ENCODE measurements at regions not wholly inside any gene's neighbourhood (a gene's known extent, or its start where the extent isn't known, plus 50 kb on each side); places are given as distances from the start of the nearest gene placed in this dataset.

DNA sequence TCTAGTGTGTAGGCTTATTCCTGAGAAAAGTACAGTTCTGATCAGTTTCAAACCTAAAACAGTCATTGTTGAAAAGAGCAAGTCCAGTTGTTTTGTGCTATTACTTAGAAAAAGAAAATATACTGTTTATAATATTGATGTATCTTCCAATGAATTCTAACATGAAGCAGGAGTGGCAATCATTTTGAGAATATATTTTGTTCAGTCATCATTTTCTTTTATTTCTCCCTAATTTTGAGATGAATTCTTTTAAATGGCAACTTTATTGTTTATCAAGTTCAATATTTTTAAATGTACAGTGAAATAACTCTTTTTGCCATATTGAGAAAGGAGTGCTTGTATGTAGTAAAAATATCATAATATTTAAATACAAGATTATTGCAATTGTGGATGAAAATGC lies 862.2 kb upstream of the MDGA2 start:
- POLR2A ChIA-PET: no interaction called here
- CTCF ChIA-PET: no interaction called here

- ChIA-PET CTCF (no interaction called here), POLR2A (no interaction called here)
Observed at GRCh38 chr14:48536318-48536717, 860.9 kb upstream of the MDGA2 start.

- POLR2A ChIA-PET: no interaction called here
- CTCF ChIA-PET: no interaction called here
Observed at GRCh38 chr14:48527832-48528231, 852.4 kb upstream of the MDGA2 start.

DNA sequence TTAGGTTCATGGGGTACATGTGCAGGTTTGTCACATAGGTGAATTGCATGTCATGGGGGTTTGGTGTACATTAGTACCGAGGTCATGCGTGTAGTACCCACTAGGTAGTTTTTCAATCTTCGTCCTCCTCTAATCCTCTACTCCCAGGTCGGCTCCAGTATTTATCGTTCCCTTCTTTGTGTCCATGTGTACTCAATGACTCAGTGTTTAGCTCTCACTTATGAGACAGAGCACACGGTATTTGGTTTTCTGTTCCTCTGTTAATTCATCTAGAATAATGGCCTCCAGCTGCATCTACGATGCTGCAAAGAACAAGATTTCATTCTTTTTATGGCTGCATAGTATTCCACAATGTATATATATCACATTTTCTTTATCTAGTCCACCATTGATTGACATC lies 850.9 kb upstream of the MDGA2 start:
- ChIA-PET POLR2A (no interaction called here), CTCF (no interaction called here)

- ChIA-PET CTCF (no interaction called here), POLR2A (no interaction called here)
Observed at GRCh38 chr14:48504921-48505320, 829.5 kb upstream of the MDGA2 start.

DNA sequence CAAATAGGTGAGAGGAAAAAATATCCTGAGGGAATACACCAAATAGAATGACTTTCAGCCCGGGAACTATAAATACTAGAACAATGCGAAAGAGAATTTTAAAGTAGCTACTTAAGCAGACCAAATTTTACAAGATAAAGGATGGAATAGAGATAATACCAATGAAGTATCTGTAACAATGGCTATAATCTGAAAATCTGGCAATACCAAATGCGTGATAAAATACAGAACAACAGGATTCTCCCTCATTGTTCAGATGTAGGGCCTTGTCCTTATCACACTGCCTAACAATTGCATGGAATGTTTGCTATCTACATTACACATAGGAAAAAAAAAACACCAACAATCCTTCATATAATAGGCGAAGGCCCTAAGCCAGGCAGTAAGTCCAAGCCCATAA lies 815.4 kb upstream of the MDGA2 start:
- POLR2A ChIA-PET: no interaction called here
- CTCF ChIA-PET: no interaction called here

GRCh38 chr14:48473944-48474343 lies 798.5 kb upstream of the MDGA2 start:
- CTCF ChIA-PET: no interaction called here

DNA sequence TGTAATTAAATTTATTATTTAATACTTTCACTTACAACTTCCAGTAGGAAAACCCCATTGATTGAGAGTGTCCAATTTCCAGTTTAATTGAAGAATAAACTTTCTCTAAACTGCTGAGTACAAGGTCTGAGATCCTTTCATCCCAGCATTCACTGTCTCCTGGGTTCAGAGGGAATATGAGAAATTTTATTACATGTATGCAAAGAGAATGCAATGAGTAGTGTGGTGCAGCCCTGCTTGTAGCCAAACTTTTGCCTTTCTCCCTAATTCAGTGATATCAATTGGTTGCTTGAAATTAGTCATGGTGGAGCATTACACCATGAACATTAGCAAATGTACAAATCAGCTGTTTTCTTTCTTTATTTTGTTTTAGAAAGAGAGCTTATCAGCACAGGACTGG lies 780.6 kb upstream of the MDGA2 start:
- CTCF ChIA-PET: no interaction called here

More at GRCh38 chr14:48473944-48474343, 798.5 kb upstream of the MDGA2 start:
- POLR2A ChIA-PET: no interaction called here

GRCh38 chr14:48454887-48455286 lies 779.5 kb upstream of the MDGA2 start:
- ChIA-PET POLR2A (no interaction called here), CTCF (no interaction called here)

More for the DNA sequence above, 780.6 kb upstream of the MDGA2 start:
- POLR2A ChIA-PET: no interaction called here

GRCh38 chr14:48452437-48452995 lies 777.1 kb upstream of the MDGA2 start:
- CTCF ChIA-PET: no interaction called here
- POLR2A ChIA-PET: no interaction called here

DNA sequence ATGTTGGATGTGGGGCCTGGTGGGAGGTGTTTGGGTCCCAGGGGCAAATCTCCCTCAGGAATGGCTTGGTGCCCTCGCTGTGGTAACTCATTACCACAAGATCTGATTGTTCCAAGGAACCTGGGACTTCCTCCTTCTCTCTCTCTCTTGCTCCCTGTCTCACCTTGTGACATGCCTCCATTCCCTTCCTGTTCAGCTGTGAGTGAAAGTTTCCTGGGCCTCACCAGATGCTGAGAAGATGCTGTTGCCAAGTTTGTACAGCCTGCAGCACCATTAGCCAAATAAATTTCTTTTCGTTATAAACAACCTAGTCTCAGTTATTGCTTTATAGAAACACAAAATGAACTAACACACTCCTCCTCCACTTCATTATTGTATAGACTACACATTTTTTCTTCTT lies 759.8 kb upstream of the MDGA2 start:
- ChIA-PET CTCF (no interaction called here), POLR2A (no interaction called here)

GRCh38 chr14:48430805-48431204 lies 755.4 kb upstream of the MDGA2 start:
- ChIA-PET POLR2A (no interaction called here), CTCF (no interaction called here)

- CTCF ChIA-PET: no interaction called here
- POLR2A ChIA-PET: interaction anchor here (0.5 kb wide), 1 partner anchor 573 kb away, joined by 4 read pairs; no protein-coding TSS in a partner anchor
Observed at GRCh38 chr14:48429512-48429911, 754.1 kb upstream of the MDGA2 start.

DNA sequence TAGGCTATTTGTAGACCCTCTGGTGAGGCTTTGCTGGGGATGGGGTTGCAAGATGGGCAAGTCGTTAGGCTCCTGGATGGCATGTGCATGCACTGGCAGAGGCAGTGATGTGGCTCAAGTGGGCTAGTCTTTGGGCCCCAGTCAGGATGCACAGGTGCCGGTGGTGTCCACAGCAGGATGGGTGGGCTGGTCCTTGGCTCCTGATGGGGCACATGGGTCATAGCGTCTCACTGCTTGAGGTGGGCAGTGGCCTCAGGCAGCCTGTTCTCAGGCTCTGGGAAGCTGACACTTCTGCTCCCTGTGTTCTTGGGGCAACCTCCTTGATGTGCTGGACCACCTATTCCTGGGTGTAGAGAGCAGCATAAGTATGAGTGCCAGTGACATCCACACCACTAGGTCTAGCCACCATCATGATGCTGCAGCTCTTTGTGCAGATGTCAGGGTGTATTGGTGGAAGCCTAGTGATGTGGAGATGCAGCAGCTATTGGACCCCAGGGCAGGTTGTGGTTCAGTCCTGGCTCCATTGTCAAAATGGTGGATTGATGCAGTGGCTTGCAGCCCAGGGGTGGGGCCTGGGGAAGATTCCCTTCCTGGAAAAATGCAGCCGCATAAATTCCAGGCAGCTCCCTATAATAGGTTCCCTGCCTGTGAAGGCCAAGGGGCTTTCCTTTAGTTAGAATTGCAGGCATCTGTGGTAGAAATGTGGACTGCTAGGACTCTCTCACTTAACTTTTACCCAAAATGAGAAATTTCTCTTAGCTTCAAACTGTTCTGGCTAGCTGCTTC lies 742.5 kb upstream of the MDGA2 start:
- POLR2A ChIA-PET: no interaction called here
- CTCF ChIA-PET: no interaction called here

- ChIA-PET CTCF (no interaction called here), POLR2A (no interaction called here)
Observed at GRCh38 chr14:48401321-48401720, 725.9 kb upstream of the MDGA2 start.

DNA sequence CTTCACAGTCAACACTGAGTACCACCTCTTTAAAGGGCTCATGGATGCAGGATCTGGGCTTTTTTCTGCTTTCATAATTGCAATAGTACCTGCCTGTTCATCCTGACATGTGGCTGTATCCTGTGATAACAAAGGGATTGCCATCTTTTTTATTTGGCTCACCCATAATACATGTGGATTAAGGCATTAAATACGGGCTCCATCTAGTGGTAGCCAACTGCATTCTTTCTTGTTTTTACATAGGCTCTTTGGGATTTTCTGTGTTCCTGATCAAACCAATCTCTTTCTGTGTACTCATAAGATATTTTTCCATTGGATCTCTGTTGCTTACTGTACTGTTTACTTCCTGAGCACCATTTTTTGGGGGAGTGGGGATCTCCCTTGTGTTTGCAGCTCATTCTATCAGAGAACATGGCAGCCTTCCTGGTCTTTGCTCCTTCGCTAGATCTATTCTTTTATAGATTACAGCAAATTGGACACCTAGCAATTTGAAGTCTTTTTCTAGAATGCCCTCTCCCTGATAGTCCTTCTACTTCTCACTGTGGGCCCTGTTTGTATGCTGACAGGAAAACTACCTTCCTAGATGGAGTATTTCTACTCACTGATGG lies 723.4 kb upstream of the MDGA2 start:
- ChIA-PET POLR2A (no interaction called here), CTCF (no interaction called here)

GRCh38 chr14:48391661-48392060 lies 716.3 kb upstream of the MDGA2 start:
- CTCF ChIA-PET: no interaction called here
- POLR2A ChIA-PET: no interaction called here

DNA sequence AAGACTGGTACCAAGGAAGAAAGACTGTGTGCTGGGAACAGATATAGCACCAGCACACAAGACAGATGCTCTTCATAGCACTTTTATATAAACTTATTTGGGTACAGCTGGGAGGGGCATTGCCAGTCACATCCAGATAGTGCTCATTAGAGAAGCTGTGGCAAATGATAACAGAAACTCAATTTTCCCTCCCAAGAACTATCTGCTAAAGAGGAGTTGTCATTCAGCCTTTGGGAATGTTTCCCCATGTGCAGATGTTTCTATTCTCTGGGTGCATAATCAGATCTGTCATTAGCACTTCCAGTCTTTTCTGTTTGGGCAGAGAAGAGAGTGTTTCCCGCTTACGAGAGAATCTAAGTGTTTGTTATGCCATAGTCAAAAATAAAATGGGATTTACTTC lies 714.9 kb upstream of the MDGA2 start:
- POLR2A ChIA-PET: no interaction called here
- CTCF ChIA-PET: no interaction called here

DNA sequence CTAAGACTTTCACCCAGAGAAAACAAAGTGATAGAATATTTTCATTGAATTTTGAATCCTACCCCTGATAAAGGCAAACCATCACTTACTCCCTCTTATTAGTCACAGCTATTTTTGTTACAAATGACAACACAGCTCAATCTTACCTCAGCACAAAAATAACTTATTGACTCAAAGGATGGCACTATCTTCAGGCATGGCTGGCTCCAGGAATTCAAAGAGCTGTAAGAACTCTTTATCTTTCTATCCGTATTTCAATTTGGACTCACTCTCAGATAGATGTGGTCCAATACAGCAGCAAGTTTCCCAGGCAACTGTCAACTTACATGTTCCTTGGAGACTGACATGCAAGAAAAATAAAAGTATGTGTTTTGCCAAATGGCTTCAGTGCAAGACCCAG lies 709.4 kb upstream of the MDGA2 start:
- POLR2A ChIA-PET: no interaction called here

DNA sequence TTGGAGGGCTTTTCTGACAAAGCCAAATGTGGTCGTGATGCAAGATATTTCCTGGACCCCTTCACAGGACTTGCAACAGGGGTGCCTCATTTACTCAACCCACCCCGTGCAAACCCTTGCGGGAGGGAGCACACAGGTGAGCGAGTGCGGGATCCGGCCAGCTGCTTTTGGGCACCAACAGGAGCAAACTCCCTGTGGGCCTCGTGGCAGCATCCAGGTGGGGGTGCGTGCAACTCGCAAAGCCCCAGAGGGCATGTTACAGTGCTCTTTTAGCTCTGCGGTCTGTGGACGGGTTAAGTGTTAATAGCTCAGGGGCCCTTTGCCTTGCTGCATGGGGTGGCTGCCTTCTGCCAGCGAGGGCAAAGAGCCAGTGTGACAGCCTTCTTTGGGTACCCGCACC lies 707.6 kb upstream of the MDGA2 start:
- POLR2A ChIA-PET: no interaction called here

More for the DNA sequence above, 709.4 kb upstream of the MDGA2 start:
- CTCF ChIA-PET: interaction anchor here (0.7 kb wide), 1 partner anchor 1169 kb away, joined by 3 read pairs; no protein-coding TSS in a partner anchor

GRCh38 chr14:48378541-48378940 lies 703.1 kb upstream of the MDGA2 start:
- POLR2A ChIA-PET: no interaction called here
- CTCF ChIA-PET: no interaction called here

More for the DNA sequence above, 707.6 kb upstream of the MDGA2 start:
- CTCF ChIA-PET: no interaction called here

DNA sequence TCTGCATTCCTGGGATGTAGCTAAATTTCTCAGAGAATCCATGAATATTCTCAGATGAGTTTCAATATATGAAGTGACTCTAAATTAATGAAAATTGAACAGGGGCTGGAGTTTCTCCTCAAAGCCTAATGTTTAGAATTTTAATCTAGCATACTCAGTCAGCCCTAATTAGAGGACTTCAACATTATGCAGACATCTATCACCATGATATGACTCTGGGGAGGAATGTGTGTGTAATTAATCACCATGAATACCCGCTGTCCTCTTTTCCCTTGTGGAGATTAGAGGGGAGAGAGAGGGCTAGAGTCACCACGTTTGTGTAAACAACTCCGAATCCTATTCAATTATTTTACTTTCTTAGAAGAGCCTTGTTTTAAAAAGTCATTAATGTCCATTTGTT lies 698.6 kb upstream of the MDGA2 start:
- CTCF ChIA-PET: no interaction called here
- POLR2A ChIA-PET: no interaction called here
